HEK293 (cell line): ENCODE measurements at regions not wholly inside any gene's neighbourhood (a gene's known extent, or its start where the extent isn't known, plus 50 kb on each side); places are given as distances from the start of the nearest gene placed in this dataset.

Experiments used
- CTCF ChIA-PET: fragments of 350-600 bp; formaldehyde crosslinking; extraction: SDS; loops from one replicate; lab custom pipeline; 2021; ENCODE audit warnings: antibody characterized with exemption; lab: Yijun Ruan, JAX
- POLR2A ChIA-PET: fragments of 300-600 bp; formaldehyde crosslinking; extraction: SDS; loops from one replicate; lab custom pipeline; 2020; ENCODE audit warnings: antibody characterized with exemption, inconsistent platforms; lab: Yijun Ruan, JAX
- H3K27ac ChIP-seq: fragments of 200-500 bp; sonication (Bioruptor generic); 2 replicates; pipeline ENCODE4 v1.5.1; 2014; ENCODE audit warnings: low read depth, low read length, control low read depth, inconsistent platforms; ENCODE audit errors: extremely low read depth
- H3K36me3 ChIP-seq, 2 experiments: fragments of 200-500 bp in 1 of 2; sonication (Bioruptor generic) in 1 of 2; 1 replicate in 1 of 2; 2 replicates in 1 of 2; pipeline ENCODE4 v1.5.1; 2014 to 2017; ENCODE audit warnings: inconsistent platforms in 2 of 2, low read length in 2 of 2; ENCODE audit not compliant: control insufficient read depth in 2 of 2, insufficient read depth in 1 of 2
- H3K4me1 ChIP-seq: fragments of 200-500 bp; sonication (Bioruptor generic); 2 replicates; pipeline ENCODE4 v1.5.1; 2014; ENCODE audit warnings: mild to moderate bottlenecking, low read length, inconsistent platforms; ENCODE audit not compliant: control insufficient read depth, insufficient read depth
- H3K4me3 ChIP-seq: 2 replicates; pipeline ENCODE4 v1.5.1; 2011; ENCODE audit warnings: low read depth, mild to moderate bottlenecking, control low read depth, low read length, moderate library complexity
- H3K9me3 ChIP-seq: fragments of 200-500 bp; sonication (Bioruptor generic); 2 replicates; pipeline ENCODE4 v1.5.1; 2014; ENCODE audit warnings: low read depth, low read length, inconsistent platforms; ENCODE audit not compliant: control insufficient read depth, insufficient read depth
- AEBP2 ChIP-seq: fragments of 450-650 bp; formaldehyde crosslinking; IDR thresholded peaks from 2 replicates; pipeline ENCODE4 v1.5.1; 2016; ENCODE audit warnings: missing biosample characterization, missing genetic modification characterization, borderline replicate concordance
- BCL11B ChIP-seq: fragments of 450-650 bp; formaldehyde crosslinking; IDR thresholded peaks from 2 replicates; pipeline ENCODE4 v1.5.1; 2016; ENCODE audit warnings: low read depth, missing biosample characterization, missing genetic modification characterization
- EGR2 ChIP-seq: fragments of 450-650 bp; formaldehyde crosslinking; IDR thresholded peaks from 2 replicates; pipeline ENCODE4 v1.5.1; 2016; ENCODE audit warnings: low read depth, missing biosample characterization, missing genetic modification characterization
- KLF16 ChIP-seq: fragments of 450-650 bp; formaldehyde crosslinking; IDR thresholded peaks from 2 replicates; pipeline ENCODE4 v1.5.1; 2017; ENCODE audit warnings: missing biosample characterization, missing genetic modification characterization
- KLF9 ChIP-seq: fragments of 450-650 bp; formaldehyde crosslinking; IDR thresholded peaks from 2 replicates; pipeline ENCODE4 v1.5.1; 2016; ENCODE audit warnings: missing biosample characterization, missing genetic modification characterization, low read depth
- MEIS1 ChIP-seq: sonication (generic); formaldehyde crosslinking; IDR thresholded peaks from 2 replicates; pipeline ENCODE4 v1.8.1; 2022; ENCODE audit warnings: missing genetic modification reagents, mild to moderate bottlenecking, borderline replicate concordance
- ZBTB21 ChIP-seq: fragments of 450-650 bp; formaldehyde crosslinking; IDR thresholded peaks from 2 replicates; pipeline ENCODE4 v1.5.1; 2017; ENCODE audit warnings: missing biosample characterization, missing genetic modification characterization
- ZNF140 ChIP-seq: fragments of 450-650 bp; formaldehyde crosslinking; IDR thresholded peaks from 2 replicates; pipeline ENCODE4 v1.5.1; 2016; ENCODE audit warnings: missing biosample characterization, missing genetic modification characterization
- ZNF169 ChIP-seq: fragments of 450-650 bp; formaldehyde crosslinking; IDR thresholded peaks from 2 replicates; pipeline ENCODE4 v1.5.1; 2016; ENCODE audit warnings: missing biosample characterization, missing genetic modification characterization
- ZNF18 ChIP-seq: fragments of 450-650 bp; formaldehyde crosslinking; IDR thresholded peaks from 2 replicates; pipeline ENCODE4 v1.5.1; 2016; ENCODE audit warnings: missing biosample characterization, missing genetic modification characterization
- ZNF2 ChIP-seq: fragments of 450-650 bp; formaldehyde crosslinking; IDR thresholded peaks from 2 replicates; pipeline ENCODE4 v1.5.1; 2016; ENCODE audit warnings: missing biosample characterization, missing genetic modification characterization
- ZNF239 ChIP-seq: fragments of 450-650 bp; formaldehyde crosslinking; IDR thresholded peaks from 2 replicates; pipeline ENCODE4 v1.5.1; 2016; ENCODE audit warnings: missing biosample characterization, missing genetic modification characterization
- ZNF274 ChIP-seq, 2 experiments: fragments of 200-500 bp in 1 of 2; fragments of 450-650 bp in 1 of 2; sonication (Bioruptor generic) in 1 of 2; formaldehyde crosslinking in 1 of 2; IDR thresholded peaks; 2 replicates each; pipeline versions ENCODE4 v1.5.1 to v1.6.1; 2014 to 2016; ENCODE audit warnings: borderline replicate concordance in 1 of 2, inconsistent platforms in 1 of 2, low read length in 1 of 2, missing biosample characterization in 1 of 2, missing genetic modification characterization in 1 of 2
- ZNF311 ChIP-seq: fragments of 450-650 bp; formaldehyde crosslinking; IDR thresholded peaks from 2 replicates; pipeline ENCODE4 v1.5.1; 2017; ENCODE audit warnings: missing biosample characterization, missing genetic modification characterization, borderline replicate concordance
- ZNF416 ChIP-seq: fragments of 450-650 bp; formaldehyde crosslinking; IDR thresholded peaks from 2 replicates; pipeline ENCODE4 v1.5.1; 2016; ENCODE audit warnings: missing biosample characterization, missing genetic modification characterization
- ZNF544 ChIP-seq: fragments of 450-650 bp; formaldehyde crosslinking; IDR thresholded peaks from 2 replicates; pipeline ENCODE4 v1.5.0; 2017; ENCODE audit warnings: missing biosample characterization, missing genetic modification characterization
- ZNF555 ChIP-seq: fragments of 450-650 bp; formaldehyde crosslinking; conservative IDR thresholded peaks from 2 replicates; pipeline ENCODE4 v1.5.1; 2017; ENCODE audit warnings: missing biosample characterization, mild to moderate bottlenecking, missing genetic modification characterization, inconsistent platforms
- ZNF558 ChIP-seq: fragments of 450-650 bp; formaldehyde crosslinking; IDR thresholded peaks from 2 replicates; pipeline ENCODE4 v1.5.1; 2016; ENCODE audit warnings: missing biosample characterization, missing genetic modification characterization
- ZNF585B ChIP-seq: fragments of 450-650 bp; formaldehyde crosslinking; IDR thresholded peaks from 2 replicates; pipeline ENCODE4 v1.5.1; 2016; ENCODE audit warnings: missing biosample characterization, missing genetic modification characterization
- ZNF600 ChIP-seq: fragments of 450-650 bp; formaldehyde crosslinking; IDR thresholded peaks from 2 replicates; pipeline ENCODE4 v1.5.1; 2016; ENCODE audit warnings: missing biosample characterization, missing genetic modification characterization
- ZNF629 ChIP-seq: fragments of 450-650 bp; formaldehyde crosslinking; IDR thresholded peaks from 2 replicates; pipeline ENCODE4 v1.5.1; 2017; ENCODE audit warnings: missing biosample characterization, missing genetic modification characterization
- ZNF692 ChIP-seq: fragments of 450-650 bp; formaldehyde crosslinking; IDR thresholded peaks from 2 replicates; pipeline ENCODE4 v1.5.1; 2016; ENCODE audit warnings: missing biosample characterization, missing genetic modification characterization
- ZNF791 ChIP-seq: fragments of 450-650 bp; formaldehyde crosslinking; IDR thresholded peaks from 2 replicates; pipeline ENCODE4 v1.5.1; 2016; ENCODE audit warnings: missing biosample characterization, missing genetic modification characterization
- ZSCAN16 ChIP-seq: fragments of 450-650 bp; formaldehyde crosslinking; IDR thresholded peaks from 2 replicates; pipeline ENCODE4 v1.5.1; 2016; ENCODE audit warnings: missing biosample characterization, missing genetic modification characterization
- ZSCAN23 ChIP-seq: fragments of 450-650 bp; formaldehyde crosslinking; IDR thresholded peaks from 2 replicates; pipeline ENCODE4 v1.5.1; 2016; ENCODE audit warnings: missing biosample characterization, missing genetic modification characterization
- TF ChIP-seq, protein P1 (sequence below): fragments of 450-650 bp; formaldehyde crosslinking; IDR thresholded peaks from 2 replicates; pipeline ENCODE4 v1.5.1; 2016; ENCODE audit warnings: missing biosample characterization, missing genetic modification characterization, low read depth
- TF ChIP-seq, protein P2 (sequence below): fragments of 450-650 bp; IDR thresholded peaks from 2 replicates; pipeline ENCODE4 v1.5.1; 2018; ENCODE audit warnings: missing biosample characterization, mild to moderate bottlenecking, missing genetic modification characterization

DNA sequence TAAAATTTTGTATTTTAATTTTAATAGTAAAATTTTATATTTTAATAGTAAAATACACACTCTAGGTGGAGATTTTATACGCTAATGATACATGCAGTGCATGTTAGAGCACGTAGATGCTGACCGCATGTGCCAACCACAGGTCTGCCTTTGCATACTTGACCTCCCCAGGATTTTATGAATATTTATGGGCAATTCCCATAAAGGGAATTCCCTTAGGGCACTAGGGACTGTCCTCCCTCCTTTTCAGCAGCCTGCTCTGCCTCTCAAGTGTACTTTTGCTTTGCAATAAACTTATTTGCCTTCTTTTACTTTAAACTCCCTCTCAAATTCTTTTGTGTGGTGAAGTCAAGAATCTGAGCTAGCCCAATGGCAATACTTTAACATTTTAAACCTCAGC, 217.7 kb upstream of the CDH8 start:
- no peaks in the 10 kb centered on the region for H3K9me3 ChIP-seq
- no peak overlapping the region for H3K4me3 ChIP-seq
- ChIA-PET POLR2A (no interaction called here), CTCF (no interaction called here)
- TF ChIP-seq ZNF544: no peak
- no peak for TF ChIP-seq ZNF555
- no peak for TF ChIP-seq KLF9
- H3K4me1 ChIP-seq: no peaks in the 10 kb centered on the region
- no peaks in the 10 kb centered on the region for H3K36me3 ChIP-seq
- H3K27ac ChIP-seq: no peak overlapping the region

DNA sequence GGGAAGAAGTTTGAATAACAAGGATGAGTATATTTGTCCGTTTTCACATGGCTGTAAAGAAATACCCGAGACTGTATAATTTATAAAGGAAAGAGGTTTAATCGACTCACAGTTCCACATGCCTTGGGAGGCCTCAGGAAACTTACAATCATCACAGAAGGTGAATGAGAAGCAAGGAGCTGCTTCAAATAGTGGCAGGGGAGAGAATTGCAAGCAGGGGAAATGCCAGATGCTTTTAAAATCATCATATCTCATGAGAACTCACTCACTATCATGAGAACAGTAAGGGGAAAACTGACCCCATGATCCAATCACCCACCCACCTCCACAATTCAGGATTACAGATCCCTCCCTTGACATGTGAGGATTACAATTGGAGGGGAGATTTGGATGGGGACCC, 212.8 kb upstream of the CDH8 start:
- Histone ChIP-seq H3K27ac (no peak overlapping the region), H3K9me3 (no peaks in the 10 kb centered on the region), H3K36me3 (no peaks in the 10 kb centered on the region), H3K4me3 (no peak overlapping the region), H3K4me1 (no peaks in the 10 kb centered on the region)
- ChIA-PET POLR2A (no interaction called here), CTCF (no interaction called here)
- TF ChIP-seq MEIS1 (CRISPR knock-in tag) (no peak), ZSCAN23 (tag by site-specific recombination) (no peak), ZNF18 (tag by site-specific recombination) (no peak), ZNF140 (no peak), ZNF791 (no peak), ZSCAN16 (tag by site-specific recombination) (no peak), ZNF311 (tag by site-specific recombination) (no peak), ZNF169 (tag by site-specific recombination) (no peak), ZNF416 (tag by site-specific recombination) (no peak), EGR2 (tag by site-specific recombination) (no peak), ZNF558 (no peak), ZBTB21 (tag by site-specific recombination) (no peak)
- TF ChIP-seq, protein P1, sequence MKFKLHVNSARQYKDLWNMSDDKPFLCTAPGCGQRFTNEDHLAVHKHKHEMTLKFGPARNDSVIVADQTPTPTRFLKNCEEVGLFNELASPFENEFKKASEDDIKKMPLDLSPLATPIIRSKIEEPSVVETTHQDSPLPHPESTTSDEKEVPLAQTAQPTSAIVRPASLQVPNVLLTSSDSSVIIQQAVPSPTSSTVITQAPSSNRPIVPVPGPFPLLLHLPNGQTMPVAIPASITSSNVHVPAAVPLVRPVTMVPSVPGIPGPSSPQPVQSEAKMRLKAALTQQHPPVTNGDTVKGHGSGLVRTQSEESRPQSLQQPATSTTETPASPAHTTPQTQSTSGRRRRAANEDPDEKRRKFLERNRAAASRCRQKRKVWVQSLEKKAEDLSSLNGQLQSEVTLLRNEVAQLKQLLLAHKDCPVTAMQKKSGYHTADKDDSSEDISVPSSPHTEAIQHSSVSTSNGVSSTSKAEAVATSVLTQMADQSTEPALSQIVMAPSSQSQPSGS (tag by site-specific recombination): no peak
- TF ChIP-seq, protein P2, sequence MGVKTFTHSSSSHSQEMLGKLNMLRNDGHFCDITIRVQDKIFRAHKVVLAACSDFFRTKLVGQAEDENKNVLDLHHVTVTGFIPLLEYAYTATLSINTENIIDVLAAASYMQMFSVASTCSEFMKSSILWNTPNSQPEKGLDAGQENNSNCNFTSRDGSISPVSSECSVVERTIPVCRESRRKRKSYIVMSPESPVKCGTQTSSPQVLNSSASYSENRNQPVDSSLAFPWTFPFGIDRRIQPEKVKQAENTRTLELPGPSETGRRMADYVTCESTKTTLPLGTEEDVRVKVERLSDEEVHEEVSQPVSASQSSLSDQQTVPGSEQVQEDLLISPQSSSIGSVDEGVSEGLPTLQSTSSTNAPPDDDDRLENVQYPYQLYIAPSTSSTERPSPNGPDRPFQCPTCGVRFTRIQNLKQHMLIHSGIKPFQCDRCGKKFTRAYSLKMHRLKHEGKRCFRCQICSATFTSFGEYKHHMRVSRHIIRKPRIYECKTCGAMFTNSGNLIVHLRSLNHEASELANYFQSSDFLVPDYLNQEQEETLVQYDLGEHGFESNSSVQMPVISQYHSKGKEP (tag by site-specific recombination): no peak

- POLR2A ChIA-PET: no interaction called here
- H3K4me3 ChIP-seq: no peak overlapping the region
- H3K27ac ChIP-seq: no peak overlapping the region
- no peaks in the 10 kb centered on the region for H3K9me3 ChIP-seq
- no peaks in the 10 kb centered on the region for H3K36me3 ChIP-seq
- CTCF ChIA-PET: no interaction called here
- TF ChIP-seq ZNF274 (IDR thresholded peaks at IDR 0.05; ENCODE audit: low read length) (no peak), ZNF274 (tag by site-specific recombination; IDR thresholded peaks at IDR 0.05; ENCODE audit: borderline replicate concordance) (no peak), KLF16 (tag by site-specific recombination) (no peak), ZNF544 (no peak), ZNF692 (tag by site-specific recombination) (no peak), ZNF600 (tag by site-specific recombination) (no peak), BCL11B (no peak), ZNF585B (no peak), AEBP2 (tag by site-specific recombination) (no peak), ZNF239 (tag by site-specific recombination) (no peak), ZNF791 (no peak), ZNF629 (tag by site-specific recombination) (no peak), ZNF2 (no peak)
- no peaks in the 10 kb centered on the region for H3K4me1 ChIP-seq
Measured at GRCh38 chr16:62240722-62241121, 204.5 kb upstream of the CDH8 start.
